WTC11 (cell line): ENCODE measurements at regions not wholly inside any gene's neighbourhood (a gene's known extent, or its start where the extent isn't known, plus 50 kb on each side); places are given as distances from the start of the nearest gene placed in this dataset.

Experiments used
- ATAC-seq: fragments of 200-7000 bp; cut with Tn5 transposase; 2 replicates; pipeline ENCODE4 v1.10.0; 2021; ENCODE audit warnings: mild to moderate bottlenecking, moderate library complexity
- CTCF ChIA-PET: fragments of 300-600 bp; sonication (Branson Sonifier 250); formaldehyde crosslinking; loops from one replicate; lab custom pipeline; 2021; ENCODE audit warnings: antibody characterized with exemption; lab: Charles Lee
- POLR2A ChIA-PET: fragments of 350-600 bp; sonication (Branson Sonifier 250); formaldehyde crosslinking; loops from one replicate; lab custom pipeline; 2021; ENCODE audit warnings: antibody characterized with exemption; lab: Charles Lee
- DNase-seq: peaks from one replicate; pipeline ENCODE4 v3.0.0; 2021; ENCODE audit warnings: low spot score
- H3K27ac Mint-ChIP-seq: 2 replicates; pipeline ENCODE4 v1.8.0; 2021; ENCODE audit warnings: mixed read lengths
- H3K27me3 Mint-ChIP-seq: 2 replicates; pipeline ENCODE4 v1.8.0; 2021; ENCODE audit warnings: low read depth, mild to moderate bottlenecking, moderate library complexity, mixed read lengths
- H3K36me3 Mint-ChIP-seq: 2 replicates; pipeline ENCODE4 v1.8.0; 2021; ENCODE audit warnings: mixed read lengths
- H3K4me1 Mint-ChIP-seq: 2 replicates; pipeline ENCODE4 v1.8.0; 2022; ENCODE audit warnings: mixed read lengths
- H3K4me3 Mint-ChIP-seq: 2 replicates; pipeline ENCODE4 v1.8.0; 2021; ENCODE audit warnings: mild to moderate bottlenecking, moderate library complexity, mixed read lengths
- H3K9me3 Mint-ChIP-seq: 2 replicates; pipeline ENCODE4 v1.8.0; 2021; ENCODE audit warnings: mixed read lengths
- CBFB ChIP-seq: sonication (generic); formaldehyde crosslinking; IDR thresholded peaks from 2 replicates; pipeline ENCODE4 v1.8.1; 2022; ENCODE audit warnings: mild to moderate bottlenecking, low read depth, missing genetic modification reagents
- GABPB1 ChIP-seq: sonication (generic); formaldehyde crosslinking; IDR thresholded peaks from 2 replicates; pipeline ENCODE4 v1.8.1; 2023; ENCODE audit warnings: mild to moderate bottlenecking, missing genetic modification reagents
- GRHL2 ChIP-seq: fragments of 250-450 bp; sonication (Bioruptor Pico); IDR thresholded peaks from 2 replicates; pipeline ENCODE4 v1.8.0; 2022; ENCODE audit warnings: mild to moderate bottlenecking, moderate library complexity; ENCODE audit not compliant: insufficient replicate concordance, severe bottlenecking
- MXD4 ChIP-seq: fragments of 250-450 bp; sonication (Bioruptor Pico); IDR thresholded peaks from 2 replicates; pipeline ENCODE4 v1.8.0; 2021; ENCODE audit warnings: mild to moderate bottlenecking, moderate library complexity, borderline replicate concordance
- MYBL2 ChIP-seq: sonication (generic); formaldehyde crosslinking; IDR thresholded peaks from 2 replicates; pipeline ENCODE4 v1.8.1; 2023; ENCODE audit warnings: mild to moderate bottlenecking, moderate library complexity, missing genetic modification reagents
- NR3C1 ChIP-seq: sonication (generic); formaldehyde crosslinking; conservative IDR thresholded peaks from 2 replicates; pipeline ENCODE4 v1.8.1; 2023; ENCODE audit warnings: low read depth, mild to moderate bottlenecking, missing genetic modification reagents
- PRRX2 ChIP-seq: fragments of 250-450 bp; sonication (Bioruptor Pico); IDR thresholded peaks from 2 replicates; pipeline ENCODE4 v1.8.0; 2021; ENCODE audit warnings: mild to moderate bottlenecking
- SOX15 ChIP-seq: fragments of 250-450 bp; sonication (Bioruptor Pico); IDR thresholded peaks from 2 replicates; pipeline ENCODE4 v1.9.0; 2021; ENCODE audit warnings: mild to moderate bottlenecking
- ZNF121 ChIP-seq: sonication (generic); formaldehyde crosslinking; IDR thresholded peaks from 2 replicates; pipeline ENCODE4 v1.8.0; 2023; ENCODE audit warnings: missing genetic modification reagents
- TF ChIP-seq, protein P1 (sequence below): sonication (generic); formaldehyde crosslinking; IDR thresholded peaks from 2 replicates; pipeline ENCODE4 v1.8.0; 2023; ENCODE audit warnings: missing genetic modification reagents, mild to moderate bottlenecking, borderline replicate concordance
- TF ChIP-seq, protein P2 (sequence below): sonication (generic); formaldehyde crosslinking; IDR thresholded peaks from 2 replicates; pipeline ENCODE4 v1.8.0; 2022; ENCODE audit warnings: mild to moderate bottlenecking, missing genetic modification reagents
- TF ChIP-seq, protein P3 (sequence below): fragments of 250-450 bp; sonication (Bioruptor Pico); conservative IDR thresholded peaks from 2 replicates; pipeline ENCODE4 v1.9.0; 2021; ENCODE audit warnings: mild to moderate bottlenecking
- TF ChIP-seq, protein P4 (sequence below): sonication (generic); formaldehyde crosslinking; IDR thresholded peaks from 2 replicates; pipeline ENCODE4 v1.8.1; 2023; ENCODE audit warnings: mild to moderate bottlenecking, missing genetic modification reagents
- TF ChIP-seq, protein P5 (sequence below): sonication (generic); formaldehyde crosslinking; IDR thresholded peaks from 2 replicates; pipeline ENCODE4 v1.8.1; 2022; ENCODE audit warnings: low read depth, mild to moderate bottlenecking, moderate library complexity, missing genetic modification reagents, borderline replicate concordance

DNA sequence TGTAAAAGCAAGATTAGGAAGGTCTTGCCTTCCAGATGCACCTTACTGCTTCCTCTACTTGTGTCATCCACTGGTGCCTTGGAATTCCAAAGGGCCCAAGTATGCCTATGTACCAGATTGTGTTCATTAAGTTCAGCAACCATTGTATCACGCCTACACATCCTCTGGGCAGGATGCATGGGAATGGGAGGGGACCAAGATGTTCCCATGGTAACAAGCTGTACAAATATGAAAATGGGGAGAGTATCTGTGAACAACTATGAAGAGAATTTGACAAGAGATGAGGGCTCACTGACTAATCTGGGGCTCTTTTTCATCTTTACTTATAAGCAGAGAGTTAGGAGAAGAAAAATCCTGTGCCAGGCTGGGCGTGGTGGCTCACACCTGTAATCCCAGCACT lies 137.8 kb upstream of the MAP1B start:
- POLR2A ChIA-PET: no interaction called here
- Mint-ChIP-seq H3K27me3 (no peaks in the 10 kb centered on the region), H3K9me3 (peaks cover 14% of the 10 kb centered on the region), H3K4me3 (no peak overlapping the region), H3K27ac (no peak overlapping the region), H3K36me3 (no peaks in the 10 kb centered on the region), H3K4me1 (no peaks in the 10 kb centered on the region; the same call in 1 of the 2 replicates)
- DNase-seq (no peak), ATAC-seq (no peak)
- CTCF ChIA-PET: interaction anchor here (0.9 kb wide), 1 partner anchor 133 kb away, joined by 3 read pairs; no protein-coding TSS in a partner anchor
- TF ChIP-seq GABPB1 (CRISPR knock-in tag): no peak
- TF ChIP-seq CBFB (CRISPR knock-in tag): no peak
- no peak for TF ChIP-seq PRRX2
- no peak for TF ChIP-seq NR3C1 (CRISPR knock-in tag)
- TF ChIP-seq, protein P1, sequence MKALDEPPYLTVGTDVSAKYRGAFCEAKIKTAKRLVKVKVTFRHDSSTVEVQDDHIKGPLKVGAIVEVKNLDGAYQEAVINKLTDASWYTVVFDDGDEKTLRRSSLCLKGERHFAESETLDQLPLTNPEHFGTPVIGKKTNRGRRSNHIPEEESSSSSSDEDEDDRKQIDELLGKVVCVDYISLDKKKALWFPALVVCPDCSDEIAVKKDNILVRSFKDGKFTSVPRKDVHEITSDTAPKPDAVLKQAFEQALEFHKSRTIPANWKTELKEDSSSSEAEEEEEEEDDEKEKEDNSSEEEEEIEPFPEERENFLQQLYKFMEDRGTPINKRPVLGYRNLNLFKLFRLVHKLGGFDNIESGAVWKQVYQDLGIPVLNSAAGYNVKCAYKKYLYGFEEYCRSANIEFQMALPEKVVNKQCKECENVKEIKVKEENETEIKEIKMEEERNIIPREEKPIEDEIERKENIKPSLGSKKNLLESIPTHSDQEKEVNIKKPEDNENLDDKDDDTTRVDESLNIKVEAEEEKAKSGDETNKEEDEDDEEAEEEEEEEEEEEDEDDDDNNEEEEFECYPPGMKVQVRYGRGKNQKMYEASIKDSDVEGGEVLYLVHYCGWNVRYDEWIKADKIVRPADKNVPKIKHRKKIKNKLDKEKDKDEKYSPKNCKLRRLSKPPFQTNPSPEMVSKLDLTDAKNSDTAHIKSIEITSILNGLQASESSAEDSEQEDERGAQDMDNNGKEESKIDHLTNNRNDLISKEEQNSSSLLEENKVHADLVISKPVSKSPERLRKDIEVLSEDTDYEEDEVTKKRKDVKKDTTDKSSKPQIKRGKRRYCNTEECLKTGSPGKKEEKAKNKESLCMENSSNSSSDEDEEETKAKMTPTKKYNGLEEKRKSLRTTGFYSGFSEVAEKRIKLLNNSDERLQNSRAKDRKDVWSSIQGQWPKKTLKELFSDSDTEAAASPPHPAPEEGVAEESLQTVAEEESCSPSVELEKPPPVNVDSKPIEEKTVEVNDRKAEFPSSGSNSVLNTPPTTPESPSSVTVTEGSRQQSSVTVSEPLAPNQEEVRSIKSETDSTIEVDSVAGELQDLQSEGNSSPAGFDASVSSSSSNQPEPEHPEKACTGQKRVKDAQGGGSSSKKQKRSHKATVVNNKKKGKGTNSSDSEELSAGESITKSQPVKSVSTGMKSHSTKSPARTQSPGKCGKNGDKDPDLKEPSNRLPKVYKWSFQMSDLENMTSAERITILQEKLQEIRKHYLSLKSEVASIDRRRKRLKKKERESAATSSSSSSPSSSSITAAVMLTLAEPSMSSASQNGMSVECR: no peak
- no peak for TF ChIP-seq SOX15 (CRISPR knock-in tag)
- TF ChIP-seq, protein P2, sequence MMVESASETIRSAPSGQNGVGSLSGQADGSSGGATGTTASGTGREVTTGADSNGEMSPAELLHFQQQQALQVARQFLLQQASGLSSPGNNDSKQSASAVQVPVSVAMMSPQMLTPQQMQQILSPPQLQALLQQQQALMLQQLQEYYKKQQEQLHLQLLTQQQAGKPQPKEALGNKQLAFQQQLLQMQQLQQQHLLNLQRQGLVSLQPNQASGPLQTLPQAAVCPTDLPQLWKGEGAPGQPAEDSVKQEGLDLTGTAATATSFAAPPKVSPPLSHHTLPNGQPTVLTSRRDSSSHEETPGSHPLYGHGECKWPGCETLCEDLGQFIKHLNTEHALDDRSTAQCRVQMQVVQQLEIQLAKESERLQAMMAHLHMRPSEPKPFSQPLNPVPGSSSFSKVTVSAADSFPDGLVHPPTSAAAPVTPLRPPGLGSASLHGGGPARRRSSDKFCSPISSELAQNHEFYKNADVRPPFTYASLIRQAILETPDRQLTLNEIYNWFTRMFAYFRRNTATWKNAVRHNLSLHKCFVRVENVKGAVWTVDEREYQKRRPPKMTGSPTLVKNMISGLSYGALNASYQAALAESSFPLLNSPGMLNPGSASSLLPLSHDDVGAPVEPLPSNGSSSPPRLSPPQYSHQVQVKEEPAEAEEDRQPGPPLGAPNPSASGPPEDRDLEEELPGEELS (CRISPR knock-in tag): no peak
- no peak for TF ChIP-seq ZNF121 (CRISPR knock-in tag)
- TF ChIP-seq, protein P3, sequence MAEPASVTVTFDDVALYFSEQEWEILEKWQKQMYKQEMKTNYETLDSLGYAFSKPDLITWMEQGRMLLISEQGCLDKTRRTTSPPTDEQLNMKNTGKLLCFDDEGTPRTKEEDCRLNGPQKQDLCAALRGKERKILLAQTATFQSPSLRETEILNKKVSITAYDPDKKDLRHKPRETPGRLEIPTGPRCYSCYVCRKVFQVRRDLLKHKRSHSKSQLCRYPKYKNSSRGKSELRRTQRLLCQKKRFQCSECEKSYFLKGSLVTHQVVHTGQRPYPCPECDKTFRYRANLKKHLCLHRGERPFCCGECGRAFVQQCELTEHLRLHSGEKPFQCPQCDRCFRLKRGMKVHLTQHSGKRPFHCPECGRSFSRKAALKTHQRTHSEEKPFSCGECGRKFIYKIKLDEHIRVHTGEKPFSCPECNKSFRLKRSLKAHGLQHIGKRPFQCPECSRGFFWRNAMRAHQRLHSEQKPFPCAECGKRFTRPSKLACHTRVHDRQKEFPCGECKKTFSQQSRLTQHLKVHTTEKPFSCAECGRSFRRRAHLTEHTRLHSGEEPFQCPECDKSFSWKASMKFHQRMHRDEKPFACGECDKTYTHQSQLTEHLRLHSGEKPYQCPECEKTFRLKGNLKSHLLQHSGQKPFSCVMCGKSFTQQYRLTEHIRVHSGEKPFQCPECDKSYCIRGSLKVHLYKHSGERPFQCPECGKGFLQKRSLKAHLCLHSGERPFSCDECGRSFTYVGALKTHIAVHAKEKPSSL: no peak
- no peak for TF ChIP-seq GRHL2 (CRISPR knock-in tag)

DNA sequence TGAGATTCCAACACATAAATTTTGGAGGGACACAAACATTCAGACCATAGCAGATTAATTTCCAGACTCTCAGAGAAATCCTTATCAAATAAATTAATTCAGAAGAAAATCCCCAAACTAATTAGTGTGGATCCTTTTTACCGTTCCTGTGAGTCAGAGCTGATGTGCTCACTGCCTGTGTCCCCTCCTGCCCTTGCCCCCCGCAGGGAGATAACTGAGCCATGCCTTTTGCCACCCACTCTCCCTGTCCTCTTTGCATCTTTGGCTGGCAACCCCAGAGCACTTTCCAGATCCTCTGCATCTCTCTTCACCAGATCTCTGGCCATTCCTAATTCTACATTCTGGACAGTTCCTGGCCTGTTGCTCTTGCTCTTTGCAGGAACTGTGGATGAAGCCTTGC lies 135.4 kb upstream of the MAP1B start:
- Mint-ChIP-seq H3K4me3 (no peak overlapping the region), H3K36me3 (no peaks in the 10 kb centered on the region), H3K27me3 (no peaks in the 10 kb centered on the region), H3K27ac (no peak overlapping the region), H3K4me1 (no peaks in the 10 kb centered on the region), H3K9me3 (no peaks in the 10 kb centered on the region)
- no peak for ATAC-seq
- CTCF ChIA-PET: no interaction called here
- POLR2A ChIA-PET: no interaction called here
- no peak for DNase-seq
- TF ChIP-seq MYBL2 (CRISPR knock-in tag) (no peak), MXD4 (no peak)
- TF ChIP-seq, protein P4, sequence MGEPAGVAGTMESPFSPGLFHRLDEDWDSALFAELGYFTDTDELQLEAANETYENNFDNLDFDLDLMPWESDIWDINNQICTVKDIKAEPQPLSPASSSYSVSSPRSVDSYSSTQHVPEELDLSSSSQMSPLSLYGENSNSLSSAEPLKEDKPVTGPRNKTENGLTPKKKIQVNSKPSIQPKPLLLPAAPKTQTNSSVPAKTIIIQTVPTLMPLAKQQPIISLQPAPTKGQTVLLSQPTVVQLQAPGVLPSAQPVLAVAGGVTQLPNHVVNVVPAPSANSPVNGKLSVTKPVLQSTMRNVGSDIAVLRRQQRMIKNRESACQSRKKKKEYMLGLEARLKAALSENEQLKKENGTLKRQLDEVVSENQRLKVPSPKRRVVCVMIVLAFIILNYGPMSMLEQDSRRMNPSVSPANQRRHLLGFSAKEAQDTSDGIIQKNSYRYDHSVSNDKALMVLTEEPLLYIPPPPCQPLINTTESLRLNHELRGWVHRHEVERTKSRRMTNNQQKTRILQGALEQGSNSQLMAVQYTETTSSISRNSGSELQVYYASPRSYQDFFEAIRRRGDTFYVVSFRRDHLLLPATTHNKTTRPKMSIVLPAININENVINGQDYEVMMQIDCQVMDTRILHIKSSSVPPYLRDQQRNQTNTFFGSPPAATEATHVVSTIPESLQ: no peak
- TF ChIP-seq, protein P5, sequence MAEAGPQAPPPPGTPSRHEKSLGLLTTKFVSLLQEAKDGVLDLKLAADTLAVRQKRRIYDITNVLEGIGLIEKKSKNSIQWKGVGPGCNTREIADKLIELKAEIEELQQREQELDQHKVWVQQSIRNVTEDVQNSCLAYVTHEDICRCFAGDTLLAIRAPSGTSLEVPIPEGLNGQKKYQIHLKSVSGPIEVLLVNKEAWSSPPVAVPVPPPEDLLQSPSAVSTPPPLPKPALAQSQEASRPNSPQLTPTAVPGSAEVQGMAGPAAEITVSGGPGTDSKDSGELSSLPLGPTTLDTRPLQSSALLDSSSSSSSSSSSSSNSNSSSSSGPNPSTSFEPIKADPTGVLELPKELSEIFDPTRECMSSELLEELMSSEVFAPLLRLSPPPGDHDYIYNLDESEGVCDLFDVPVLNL: no peak
